NCI-H748 treated with DMSO at 0.1 percent for 48 hours (cell line): ENCODE measurements at regions not wholly inside any gene's neighbourhood (a gene's known extent, or its start where the extent isn't known, plus 50 kb on each side); places are given as distances from the start of the nearest gene placed in this dataset.

Experiments used
- DNase-seq: peaks from one replicate; lab custom pipeline; 2025; lab: John Stamatoyannopoulos, UW

- no peak for DNase-seq
Measured at GRCh38 chr10:130745821-130746220, 565.7 kb downstream of the TCERG1L start.

- DNase-seq, result no peak
Measured at GRCh38 chr10:130746311-130746710, 565.2 kb downstream of the TCERG1L start.

GRCh38 chr10:130747356-130747755, 564.2 kb downstream of the TCERG1L start:
- DNase-seq, result no peak

- no peak for DNase-seq
Measured at GRCh38 chr10:130747946-130748345, 563.6 kb downstream of the TCERG1L start.

GRCh38 chr10:130748409-130749057, 563.0 kb downstream of the TCERG1L start:
- no peak for DNase-seq

- DNase-seq, result no peak
Measured at GRCh38 chr10:130749911-130750310, 561.6 kb downstream of the TCERG1L start.

GRCh38 chr10:130750441-130750840, 561.1 kb downstream of the TCERG1L start:
- DNase-seq, result no peak

- DNase-seq, result no peak
Measured at GRCh38 chr10:130751106-130751840, 560.2 kb downstream of the TCERG1L start.

- no peak for DNase-seq
Measured at GRCh38 chr10:130751851-130752250, 559.7 kb downstream of the TCERG1L start.

- no peak for DNase-seq
Measured at GRCh38 chr10:130756651-130757050, 554.9 kb downstream of the TCERG1L start.

- DNase-seq, result no peak
Measured at GRCh38 chr10:130757271-130757670, 554.2 kb downstream of the TCERG1L start.

GRCh38 chr10:130757821-130758489, 553.6 kb downstream of the TCERG1L start:
- DNase-seq, result no peak

GRCh38 chr10:130758529-130758928, 553.0 kb downstream of the TCERG1L start:
- no peak for DNase-seq

GRCh38 chr10:130761032-130761575, 550.4 kb downstream of the TCERG1L start:
- DNase-seq, result no peak

- DNase-seq, result no peak
Measured at GRCh38 chr10:130761788-130762301, 549.7 kb downstream of the TCERG1L start.

- no peak for DNase-seq
Measured at GRCh38 chr10:130762491-130762890, 549.0 kb downstream of the TCERG1L start.

- DNase-seq, result no peak
Measured at GRCh38 chr10:130763071-130763470, 548.5 kb downstream of the TCERG1L start.

GRCh38 chr10:130763491-130763890, 548.0 kb downstream of the TCERG1L start:
- no peak for DNase-seq

- DNase-seq, result no peak
Measured at GRCh38 chr10:130764651-130765050, 546.9 kb downstream of the TCERG1L start.

- no peak for DNase-seq
Measured at GRCh38 chr10:130766071-130766470, 545.5 kb downstream of the TCERG1L start.

GRCh38 chr10:130767116-130767730, 544.3 kb downstream of the TCERG1L start:
- DNase-seq, result no peak
